K562 (cell line): ENCODE measurements at regions not wholly inside any gene's neighbourhood (a gene's known extent, or its start where the extent isn't known, plus 50 kb on each side); places are given as distances from the start of the nearest gene placed in this dataset.

Source experiments
- ATAC-seq: fragments of 200-7000 bp; cut with Tn5 transposase; 3 replicates; pipeline ENCODE4 v1.9.1; 2020; ENCODE audit warnings: moderate library complexity
- BruUV-seq: library from RNA; stranded (reverse); fragments of 400-500 nt; replicated peaks from 2 replicates; lab custom pipeline; 2021; lab: Mats Ljungman, UMichigan
- CTCF ChIA-PET: fragments of 300-600 bp; formaldehyde crosslinking; extraction: SDS; loops from one replicate; lab custom pipeline; 2021; ENCODE audit warnings: low intra/inter-chr PET ratio; lab: Yijun Ruan, JAX
- POLR2A ChIA-PET: fragments of 300-600, 350-650 bp; sonication (Branson Sonifier 250); formaldehyde crosslinking; extraction: SDS; loops from one replicate; lab custom pipeline; 2021; ENCODE audit warnings: antibody characterized with exemption, inconsistent platforms; lab: Yijun Ruan, JAX
- DNase-seq, 4 experiments: peaks; one replicate each; pipeline versions ENCODE4 v3.0.0 to v3.0.0-alpha.2; 2011 to 2018; ENCODE audit warnings: low spot score in 3 of 4, mixed read lengths in 3 of 4; ENCODE audit errors: extremely low read depth in 1 of 4
- FAIRE-seq: peaks from 2 replicates; lab custom pipeline; 2011; peaks lifted over from hg19 to GRCh38; lab: Jason Lieb, UNC
- H2AFZ ChIP-seq: 2 replicates; pipeline ENCODE4 v1.6.0; 2011; ENCODE audit warnings: low read depth, low read length, control low read depth, inconsistent platforms
- H3K27ac ChIP-seq: fragments of 200-600 bp; 3 replicates; pipeline ENCODE4 v1.8.0; 2011; ENCODE audit warnings: low read depth, mild to moderate bottlenecking, control low read depth, inconsistent platforms, low read length, moderate library complexity, mixed read lengths; ENCODE audit errors: extremely low read depth
- H3K27me3 ChIP-seq, 2 experiments: fragments of 300-600 bp in 1 of 2; 2 replicates in 1 of 2; 3 replicates in 1 of 2; pipeline versions ENCODE4 v1.6.0 to v1.8.0; 2011; ENCODE audit warnings: inconsistent platforms in 2 of 2, low read length in 2 of 2, mild to moderate bottlenecking in 1 of 2, mixed read lengths in 1 of 2, moderate library complexity in 1 of 2; ENCODE audit not compliant: control insufficient read depth in 2 of 2, insufficient read depth in 2 of 2
- H3K36me3 ChIP-seq: fragments of 300-600 bp; 3 replicates; pipeline ENCODE4 v1.8.0; 2011; ENCODE audit warnings: mild to moderate bottlenecking, low read length, inconsistent platforms; ENCODE audit not compliant: control insufficient read depth, insufficient read depth
- H3K4me1 ChIP-seq, 2 experiments: fragments of 200-600 bp in 1 of 2; replicated peaks in 1 of 2; 2 replicates in 1 of 2; 3 replicates in 1 of 2; pipeline versions ENCODE4 v1.5.1 to v1.8.0; 2011; ENCODE audit warnings: inconsistent platforms in 2 of 2, low read length in 2 of 2, mild to moderate bottlenecking in 1 of 2, mixed read lengths in 1 of 2, moderate library complexity in 1 of 2; ENCODE audit not compliant: control insufficient read depth in 2 of 2, insufficient read depth in 2 of 2
- H3K4me2 ChIP-seq: 2 replicates; pipeline ENCODE4 v1.6.1; 2011; ENCODE audit warnings: low read length, control low read depth, inconsistent platforms, mixed read lengths; ENCODE audit not compliant: insufficient read depth
- H3K4me3 ChIP-seq: fragments of 200-600 bp; sonication (generic), shearing (Covaris generic); 2 replicates; pipeline ENCODE4 v1.5.1; 2016; ENCODE audit warnings: control low read depth, inconsistent platforms
- H3K79me2 ChIP-seq: fragments of 200-600 bp; 3 replicates; pipeline ENCODE4 v1.8.0; 2011; ENCODE audit warnings: low read length, inconsistent platforms; ENCODE audit not compliant: control insufficient read depth, insufficient read depth
- H3K9ac ChIP-seq, 2 experiments: 2 replicates each; pipeline versions ENCODE4 v1.6.0 to v1.6.1; 2011; ENCODE audit warnings: low read depth in 2 of 2, low read length in 2 of 2, control low read depth in 1 of 2, inconsistent platforms in 1 of 2, mild to moderate bottlenecking in 1 of 2, mixed read lengths in 1 of 2; ENCODE audit not compliant: insufficient read depth in 1 of 2
- H3K9me1 ChIP-seq: one replicate; pipeline ENCODE4 v1.6.0; 2011; ENCODE audit warnings: inconsistent platforms, mild to moderate bottlenecking, low read length, moderate library complexity; ENCODE audit not compliant: control insufficient read depth, insufficient read depth
- H3K9me3 ChIP-seq: replicated peaks from 2 replicates; pipeline ENCODE4 v1.5.1; 2011; ENCODE audit warnings: low read depth, low read length, inconsistent platforms; ENCODE audit not compliant: control insufficient read depth, insufficient read depth
- H4K20me1 ChIP-seq: replicated peaks from 2 replicates; pipeline ENCODE4 v1.6.1; 2011; ENCODE audit warnings: low read length, inconsistent platforms, mixed read lengths; ENCODE audit not compliant: control insufficient read depth, insufficient read depth
- CBX3 ChIP-seq, 2 experiments: IDR thresholded peaks; 1 replicate in 1 of 2; 2 replicates in 1 of 2; pipeline ENCODE4 v1.6.1; 2012; ENCODE audit warnings: inconsistent platforms in 2 of 2, low read length in 2 of 2, borderline replicate concordance in 1 of 2, control low read depth in 1 of 2
- DMBX1 ChIP-seq: fragments of 250-450 bp; sonication (Bioruptor Pico); IDR thresholded peaks from 2 replicates; pipeline ENCODE4 v1.8.0; 2022; ENCODE audit warnings: inconsistent platforms, mild to moderate bottlenecking, moderate library complexity, borderline replicate concordance
- EGR1 ChIP-seq: fragments of 450-650 bp; conservative IDR thresholded peaks from 2 replicates; pipeline ENCODE4 v1.6.1; 2017; ENCODE audit warnings: mild to moderate bottlenecking
- ERF ChIP-seq: fragments of 450-650 bp; formaldehyde crosslinking; IDR thresholded peaks from 2 replicates; pipeline ENCODE4 v1.4.0; 2020; ENCODE audit warnings: mild to moderate bottlenecking, mixed read lengths
- ETS2 ChIP-seq: IDR thresholded peaks from 2 replicates; pipeline ENCODE4 v1.6.1; 2016; ENCODE audit warnings: borderline replicate concordance, missing genetic modification characterization, mild to moderate bottlenecking, moderate library complexity, missing compliant biosample characterization; ENCODE audit not compliant: poor library complexity, severe bottlenecking
- FOXA3 ChIP-seq, 2 experiments: fragments of 450-650 bp in 1 of 2; sonication (generic) in 1 of 2; formaldehyde crosslinking; IDR thresholded peaks in 1 of 2; conservative IDR thresholded peaks in 1 of 2; 2 replicates each; pipeline versions ENCODE4 v1.4.0 to v1.8.0; 2020 to 2022; ENCODE audit warnings: mild to moderate bottlenecking in 2 of 2, missing genetic modification reagents in 1 of 2
- HSF4 ChIP-seq: fragments of 250-450 bp; sonication (Bioruptor Pico); IDR thresholded peaks from 2 replicates; pipeline ENCODE4 v2.1.2; 2022; ENCODE audit warnings: mild to moderate bottlenecking, moderate library complexity, borderline replicate concordance
- IFI16 ChIP-seq: fragments of 250-450 bp; sonication (Bioruptor Pico); IDR thresholded peaks from 2 replicates; pipeline ENCODE4 v2.1.2; 2022; ENCODE audit warnings: mild to moderate bottlenecking, inconsistent platforms
- TBL1XR1 ChIP-seq, 2 experiments: IDR thresholded peaks; 2 replicates each; pipeline ENCODE4 v1.6.1; 2012; ENCODE audit warnings: improper control_type of control experiment in 2 of 2, low read length in 2 of 2, mild to moderate bottlenecking in 1 of 2
- WHSC1 ChIP-seq: IDR thresholded peaks from one replicate; pipeline ENCODE4 v1.6.1; 2012; ENCODE audit warnings: low read length, control low read depth, inconsistent platforms
- ZBTB43 ChIP-seq: sonication (generic); formaldehyde crosslinking; IDR thresholded peaks from 2 replicates; pipeline ENCODE4 v1.8.0; 2023; ENCODE audit warnings: mild to moderate bottlenecking, missing genetic modification reagents
- ZNF408 ChIP-seq: fragments of 250-450 bp; sonication (Bioruptor Pico); IDR thresholded peaks from 2 replicates; pipeline ENCODE4 v1.4.0; 2020; ENCODE audit warnings: low read depth, mild to moderate bottlenecking, moderate library complexity
- ZNF668 ChIP-seq: fragments of 250-450 bp; sonication (Bioruptor Pico); IDR thresholded peaks from 2 replicates; pipeline ENCODE4 v1.8.0; 2022; ENCODE audit warnings: mild to moderate bottlenecking, inconsistent platforms
- WGBS: fragments of 100-300 bp; shearing (Covaris generic); methylation state at CpG from one replicate; pipeline ENCODE4 v1.1.6; 2016; ENCODE audit warnings: low coverage, mixed read lengths; ENCODE audit not compliant: insufficient coverage; ENCODE audit errors: missing lambda C conversion rate; 5-methylcytosine and 5-hydroxymethylcytosine counted together
- in situ Hi-C: fragments of 300-500 bp; cut with MboI; formaldehyde crosslinking; loops from 4 replicates; pipeline ENCODE4 v1.15.0; 2018; ENCODE audit warnings: inconsistent platforms, mixed read lengths
- intact Hi-C: fragments of 100-400 bp; cut with micrococcal nuclease; formaldehyde crosslinking; loops from 2 replicates; pipeline ENCODE4 v1.14.2; 2022
- TF ChIP-seq, protein P1 (sequence below): fragments of 250-450 bp; sonication (Bioruptor Pico); IDR thresholded peaks from 2 replicates; pipeline ENCODE4 v1.8.0; 2021; ENCODE audit warnings: borderline replicate concordance, mild to moderate bottlenecking, moderate library complexity; ENCODE audit not compliant: poor library complexity, severe bottlenecking

GRCh38 chr15:62770752-62771151, 271.8 kb upstream of the TPM1 start:
- H3K4me3 ChIP-seq, result no peak overlapping the region
- intact Hi-C loops, result no loop called here
- no peak overlapping the region for H3K4me2 ChIP-seq
- H3K9me3 ChIP-seq, result no peaks in the 10 kb centered on the region
- FAIRE-seq (no peak), DNase-seq (no peak), ATAC-seq (no peak)
- peaks cover 25 to 41% of the 10 kb centered on the region in 2 experiments; a peak in 3 of 5 replicates for H3K27me3 ChIP-seq
- no peak overlapping the region for H3K9ac ChIP-seq
- WGBS, result 2% methylated on average over 7 of the region's 7 CpGs
- BruUV-seq, result no TSS peak
- no peaks in the 10 kb centered on the region for H3K4me1 ChIP-seq
- H3K27ac ChIP-seq, result no peak overlapping the region
- no peaks in the 10 kb centered on the region for H4K20me1 ChIP-seq
- in situ Hi-C loops, result no loop called here
- no peaks in the 10 kb centered on the region for H3K36me3 ChIP-seq
- ChIA-PET CTCF (no interaction called here), POLR2A (interaction anchor here (0.7 to 0.9 kb wide), 2 partner anchors 45 to 259 kb away, joined by 3 read pairs; no protein-coding TSS in a partner anchor)
- no peak overlapping the region for H2AFZ ChIP-seq
- no peaks in the 10 kb centered on the region for H3K79me2 ChIP-seq
- H3K9me1 ChIP-seq, result no peaks in the 10 kb centered on the region
- no peak for TF ChIP-seq EGR1
- TF ChIP-seq IFI16 (CRISPR knock-in tag), result no peak
- no peak for TF ChIP-seq CBX3 (IDR thresholded peaks at IDR 0.05; ENCODE audit: borderline replicate concordance in 1 of 2, low read length in 2 of 2)
- TF ChIP-seq FOXA3 (CRISPR knock-in tag; conservative IDR thresholded peaks at IDR 0.05 in 1 of 2, IDR thresholded peaks at IDR 0.05 in 1 of 2), result no peak
- no peak for TF ChIP-seq ERF (CRISPR knock-in tag)
- TF ChIP-seq HSF4, result no peak
- no peak for TF ChIP-seq WHSC1
- TF ChIP-seq ETS2 (tag), result no peak
- TF ChIP-seq ZNF408 (CRISPR knock-in tag), result no peak
- TF ChIP-seq, protein P1, sequence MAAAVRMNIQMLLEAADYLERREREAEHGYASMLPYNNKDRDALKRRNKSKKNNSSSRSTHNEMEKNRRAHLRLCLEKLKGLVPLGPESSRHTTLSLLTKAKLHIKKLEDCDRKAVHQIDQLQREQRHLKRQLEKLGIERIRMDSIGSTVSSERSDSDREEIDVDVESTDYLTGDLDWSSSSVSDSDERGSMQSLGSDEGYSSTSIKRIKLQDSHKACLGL (CRISPR knock-in tag), result no peak
- TF ChIP-seq TBL1XR1 (IDR thresholded peaks at IDR 0.05; ENCODE audit: low read length in 2 of 2), result no peak
- TF ChIP-seq ZNF668 (CRISPR knock-in tag), result no peak
- TF ChIP-seq ZBTB43, result no peak
- TF ChIP-seq DMBX1, result no peak
